Lower lobe of right lung (tissue), 2 donors: ENCODE measurements at regions not wholly inside any gene's neighbourhood (a gene's known extent, or its start where the extent isn't known, plus 50 kb on each side); places are given as distances from the start of the nearest gene placed in this dataset.

ENCODE experiments used
- ATAC-seq, 2 donors: fragments of 200-7000 bp; cut with Tn5 transposase; one replicate each; pipeline ENCODE4 v1.9.1; 2020 to 2022; ENCODE audit warnings: mild to moderate bottlenecking in 2 of 2, moderate library complexity in 2 of 2
- DNase-seq: peaks from one replicate; pipeline ENCODE4 v3.0.0-alpha.2; 2020
- H3K27ac ChIP-seq: fragments of 200-600 bp; one replicate; pipeline ENCODE4 v1.8.0; 2022
- H3K27me3 ChIP-seq: fragments of 200-600 bp; one replicate; pipeline ENCODE4 v1.8.0; 2022; ENCODE audit warnings: low read depth
- H3K36me3 ChIP-seq: fragments of 200-600 bp; one replicate; pipeline ENCODE4 v1.8.0; 2022; ENCODE audit warnings: mild to moderate bottlenecking
- H3K4me1 ChIP-seq: fragments of 200-600 bp; one replicate; pipeline ENCODE4 v1.8.0; 2022
- H3K4me3 ChIP-seq: fragments of 200-600 bp; one replicate; pipeline ENCODE4 v1.8.0; 2022; ENCODE audit warnings: mild to moderate bottlenecking
- H3K9me3 ChIP-seq: fragments of 200-600 bp; one replicate; pipeline ENCODE4 v1.8.0; 2022
- CTCF ChIP-seq: fragments of 200-600 bp; IDR thresholded peaks from one replicate; pipeline ENCODE4 v1.8.0; 2022; ENCODE audit warnings: antibody characterized with exemption, mild to moderate bottlenecking
- intact Hi-C: fragments of 100-400 bp; cut with DNase I; formaldehyde crosslinking; loops from one replicate; pipeline ENCODE4 v1.11.0; 2022
- donor health status: DM: no; HTN: yes; CAD: no; lungs with severe emphysema.

GRCh38 chr16:72657164-72657563, 390.8 kb downstream of the ZFHX3 start:
- DNase-seq (no peak), ATAC-seq (no peak)
- Histone ChIP-seq H3K4me3 (no peak overlapping the region), H3K9me3 (no peaks in the 10 kb centered on the region), H3K4me1 (no peaks in the 10 kb centered on the region), H3K36me3 (no peaks in the 10 kb centered on the region), H3K27me3 (no peaks in the 10 kb centered on the region), H3K27ac (no peak overlapping the region)
- TF ChIP-seq CTCF, result no peak
- intact Hi-C loops, result no loop called here

DNA sequence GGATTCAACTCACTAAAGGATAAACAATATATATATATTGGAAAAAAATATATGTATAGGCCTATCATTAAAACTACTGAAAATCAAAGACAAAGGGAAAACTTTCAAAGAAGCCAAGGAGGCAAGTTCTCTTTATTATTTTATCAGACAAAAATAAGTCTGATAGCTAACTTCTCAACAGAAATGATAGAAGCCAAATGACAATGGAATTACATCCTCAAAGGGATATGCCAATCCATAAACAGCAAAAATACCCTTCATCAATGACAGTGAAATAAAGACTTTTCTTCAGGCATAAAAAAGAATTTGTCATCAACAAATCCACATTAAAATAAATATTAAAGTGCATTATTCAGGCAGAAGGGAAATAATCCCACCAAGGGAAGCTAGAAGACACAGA, 393.4 kb downstream of the ZFHX3 start:
- intact Hi-C loops, result no loop called here
- no peaks in the 10 kb centered on the region for H3K4me1 ChIP-seq
- no peak overlapping the region for H3K4me3 ChIP-seq
- no peak for TF ChIP-seq CTCF
- no peak overlapping the region for H3K27ac ChIP-seq
- H3K9me3 ChIP-seq, result no peaks in the 10 kb centered on the region
- H3K27me3 ChIP-seq, result no peaks in the 10 kb centered on the region
- DNase-seq (no peak), ATAC-seq (no peak)
- H3K36me3 ChIP-seq, result no peaks in the 10 kb centered on the region

DNA sequence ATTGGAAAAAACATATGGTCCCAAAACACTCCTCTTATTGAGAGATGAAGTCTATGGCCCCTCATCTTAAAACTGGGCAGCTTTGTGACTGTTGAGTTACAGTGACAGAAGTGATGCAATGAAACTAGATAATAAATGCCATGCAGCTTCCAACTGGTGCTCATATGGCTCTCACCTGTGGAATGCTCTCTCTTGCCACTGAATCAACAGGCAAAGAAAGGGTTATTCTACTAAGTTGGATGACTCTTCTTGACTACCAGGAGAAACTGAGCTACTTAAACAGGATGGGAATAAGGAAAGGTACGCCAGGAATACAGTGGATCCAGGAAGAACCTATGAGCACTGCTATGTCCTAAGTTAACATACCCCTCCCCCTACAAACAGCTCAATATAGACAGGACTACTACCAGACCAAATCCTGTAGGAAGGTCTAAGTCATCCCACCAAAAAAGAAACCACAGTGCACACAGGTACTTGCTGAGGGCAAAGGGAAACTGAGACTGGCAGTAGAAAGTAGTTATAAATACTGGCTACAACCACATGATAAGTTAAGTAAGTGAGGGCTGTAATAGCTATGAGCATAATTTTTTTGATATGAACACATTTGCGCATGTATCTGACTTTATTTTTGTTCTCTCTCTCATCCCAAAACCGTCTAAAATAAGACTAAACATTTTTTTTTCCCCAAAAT, 398.5 kb downstream of the ZFHX3 start:
- ATAC-seq (no peak), DNase-seq (no peak)
- no peaks in the 10 kb centered on the region for H3K27me3 ChIP-seq
- intact Hi-C loops, result no loop called here
- TF ChIP-seq CTCF, result no peak
- H3K9me3 ChIP-seq, result no peaks in the 10 kb centered on the region
- H3K27ac ChIP-seq, result no peak overlapping the region
- H3K4me3 ChIP-seq, result no peak overlapping the region
- no peaks in the 10 kb centered on the region for H3K36me3 ChIP-seq
- no peaks in the 10 kb centered on the region for H3K4me1 ChIP-seq

DNA sequence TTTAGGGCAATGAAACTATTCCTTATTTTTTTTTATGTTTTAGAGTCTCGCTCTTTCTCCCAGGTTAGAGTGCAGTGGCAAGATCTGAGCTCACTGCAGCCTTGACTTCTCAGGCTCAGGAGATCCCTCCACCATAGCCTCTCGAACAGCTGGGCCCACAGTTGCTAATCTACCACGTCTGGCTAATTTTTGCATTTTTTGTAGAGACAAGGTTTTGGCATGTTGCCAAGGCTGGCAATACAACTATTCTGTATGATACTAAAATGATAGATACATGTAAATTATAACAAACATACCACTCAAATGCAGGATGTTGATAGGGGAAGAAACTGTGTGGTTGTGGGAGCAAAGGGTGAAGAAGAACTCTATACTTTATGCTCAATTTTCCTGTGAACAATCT, 401.3 kb downstream of the ZFHX3 start:
- TF ChIP-seq CTCF, result no peak
- DNase-seq (no peak), ATAC-seq (no peak)
- H3K4me3 ChIP-seq, result no peak overlapping the region
- no peaks in the 10 kb centered on the region for H3K27me3 ChIP-seq
- no peaks in the 10 kb centered on the region for H3K36me3 ChIP-seq
- intact Hi-C loops, result no loop called here
- H3K9me3 ChIP-seq, result no peaks in the 10 kb centered on the region
- H3K27ac ChIP-seq, result no peak overlapping the region
- H3K4me1 ChIP-seq, result no peaks in the 10 kb centered on the region

DNA sequence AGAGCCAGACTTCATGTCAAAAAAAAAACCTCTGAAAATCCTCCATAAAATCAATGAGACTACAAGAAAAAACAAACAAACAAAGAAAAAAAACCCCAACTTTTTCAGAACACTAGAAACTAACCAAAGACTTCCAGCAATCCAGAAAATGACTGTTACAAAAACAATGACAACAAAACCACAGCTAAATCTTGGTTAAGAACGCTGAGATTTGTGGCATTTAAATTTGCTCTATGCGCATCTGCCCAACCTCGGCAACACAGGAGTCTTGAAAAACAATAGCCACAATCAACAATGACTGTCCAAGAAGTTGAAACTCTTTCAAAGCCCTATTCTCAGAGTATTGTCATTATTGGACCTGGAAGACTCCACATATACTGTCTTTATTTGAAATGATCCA, 402.4 kb downstream of the ZFHX3 start:
- Histone ChIP-seq H3K27ac (no peak overlapping the region), H3K36me3 (no peaks in the 10 kb centered on the region), H3K27me3 (no peaks in the 10 kb centered on the region), H3K9me3 (no peaks in the 10 kb centered on the region), H3K4me1 (no peaks in the 10 kb centered on the region), H3K4me3 (no peak overlapping the region)
- intact Hi-C loops, result no loop called here
- no peak for ATAC-seq
- TF ChIP-seq CTCF, result no peak
- no peak for DNase-seq
